Progenitor cell of endocrine pancreas (in vitro differentiated cells): ENCODE measurements at regions not wholly inside any gene's neighbourhood (a gene's known extent, or its start where the extent isn't known, plus 50 kb on each side); places are given as distances from the start of the nearest gene placed in this dataset.

ENCODE experiments used
- DNase-seq: peaks from one replicate; pipeline ENCODE4 v3.0.0; 2021; ENCODE audit warnings: low spot score; ENCODE audit not compliant: unreplicated experiment
- H3K27ac Mint-ChIP-seq: 2 replicates; pipeline ENCODE4 v1.8.0; 2021; ENCODE audit warnings: mild to moderate bottlenecking, moderate library complexity, mixed read lengths
- H3K27me3 Mint-ChIP-seq: 2 replicates; pipeline ENCODE4 v1.8.0; 2021; ENCODE audit warnings: mixed read lengths
- H3K36me3 Mint-ChIP-seq: 2 replicates; pipeline ENCODE4 v1.8.0; 2022; ENCODE audit warnings: mixed read lengths; ENCODE audit not compliant: insufficient read depth
- H3K4me1 Mint-ChIP-seq: 2 replicates; pipeline ENCODE4 v1.8.0; 2021; ENCODE audit warnings: low read depth, mixed read lengths
- H3K4me3 Mint-ChIP-seq: 2 replicates; pipeline ENCODE4 v1.8.0; 2021; ENCODE audit warnings: low read depth, mild to moderate bottlenecking, moderate library complexity, mixed read lengths
- H3K9me3 Mint-ChIP-seq: 2 replicates; pipeline ENCODE4 v1.8.0; 2021; ENCODE audit warnings: low read depth, mixed read lengths
- CTCF ChIP-seq: fragments of 200-600 bp; sonication (generic); IDR thresholded peaks from one replicate; pipeline ENCODE4 v1.5.0; 2021; ENCODE audit warnings: antibody characterized with exemption, mild to moderate bottlenecking; ENCODE audit not compliant: unreplicated experiment

- H3K4me3 Mint-ChIP-seq = no peak overlapping the region
- H3K27ac Mint-ChIP-seq = no peak overlapping the region
- no peaks in the 10 kb centered on the region for H3K4me1 Mint-ChIP-seq
- H3K36me3 Mint-ChIP-seq = no peaks in the 10 kb centered on the region
- no peak for DNase-seq
- peaks cover 14% of the 10 kb centered on the region for H3K27me3 Mint-ChIP-seq
- TF ChIP-seq CTCF = no peak
- no peaks in the 10 kb centered on the region for H3K9me3 Mint-ChIP-seq
These were observed 293.9 kb upstream of the ESRRG start for GRCh38 chr1:217017165-217017564.

- TF ChIP-seq CTCF = no peak
- Mint-ChIP-seq H3K27ac (no peak overlapping the region), H3K27me3 (peaks cover 18% of the 10 kb centered on the region), H3K4me3 (no peak overlapping the region), H3K9me3 (no peaks in the 10 kb centered on the region), H3K36me3 (no peaks in the 10 kb centered on the region), H3K4me1 (no peaks in the 10 kb centered on the region)
- no peak for DNase-seq
These were observed 290.8 kb upstream of the ESRRG start for GRCh38 chr1:217014066-217014465.

GRCh38 chr1:217012659-217013058 is 289.4 kb upstream of the ESRRG start:
- Mint-ChIP-seq H3K9me3 (no peaks in the 10 kb centered on the region), H3K4me1 (no peaks in the 10 kb centered on the region), H3K27me3 (peaks cover 17% of the 10 kb centered on the region), H3K4me3 (no peak overlapping the region), H3K27ac (no peak overlapping the region), H3K36me3 (no peaks in the 10 kb centered on the region)
- TF ChIP-seq CTCF = no peak
- no peak for DNase-seq

- no peaks in the 10 kb centered on the region for H3K4me1 Mint-ChIP-seq
- no peak for DNase-seq
- TF ChIP-seq CTCF = no peak
These were observed 287.9 kb upstream of the ESRRG start for GRCh38 chr1:217011097-217011496.

GRCh38 chr1:217010253-217010652 is 287.0 kb upstream of the ESRRG start:
- Mint-ChIP-seq H3K4me1 (peaks cover under 1% of the 10 kb centered on the region), H3K36me3 (no peaks in the 10 kb centered on the region), H3K27ac (no peak overlapping the region), H3K27me3 (peaks cover 15% of the 10 kb centered on the region), H3K9me3 (no peaks in the 10 kb centered on the region), H3K4me3 (no peak overlapping the region)
- no peak for DNase-seq
- no peak for TF ChIP-seq CTCF

More at GRCh38 chr1:217011097-217011496, 287.9 kb upstream of the ESRRG start:
- Mint-ChIP-seq H3K9me3 (no peaks in the 10 kb centered on the region), H3K27me3 (peaks cover 15% of the 10 kb centered on the region), H3K4me3 (no peak overlapping the region), H3K36me3 (no peaks in the 10 kb centered on the region), H3K27ac (no peak overlapping the region)

GRCh38 chr1:217009376-217009775 is 286.1 kb upstream of the ESRRG start:
- no peak overlapping the region for H3K4me3 Mint-ChIP-seq
- H3K36me3 Mint-ChIP-seq = no peaks in the 10 kb centered on the region
- H3K27ac Mint-ChIP-seq = no peak overlapping the region
- H3K27me3 Mint-ChIP-seq = peaks cover 15% of the 10 kb centered on the region
- peaks cover 3% of the 10 kb centered on the region for H3K4me1 Mint-ChIP-seq
- peaks cover under 1% of the 10 kb centered on the region for H3K9me3 Mint-ChIP-seq
- TF ChIP-seq CTCF = no peak
- DNase-seq = no peak
